Stimulated activated CD4-positive, alpha-beta T cell treated with anti-CD3 and anti-CD28 coated beads, TNF-alpha, amount 100 ng/mL, for 1 hour (primary cell): ENCODE measurements at regions not wholly inside any gene's neighbourhood (a gene's known extent, or its start where the extent isn't known, plus 50 kb on each side); places are given as distances from the start of the nearest gene placed in this dataset.
"Not testable (repeated sequence)": the region's sequence is repeated elsewhere in the genome, so short reads cannot be mapped to it uniquely, and the experiment has no call there.

Experiments
- DNase-seq, 3 donors: peaks; one replicate each; pipeline ENCODE4 v3.0.0-alpha.2; 2020; ENCODE audit warnings: low read depth in 3 of 3, low spot score in 1 of 3

- no peak for DNase-seq
These were observed 114.7 kb downstream of the SOX4 start for GRCh38 chr6:21708320-21708580.

GRCh38 chr6:21710216-21710615, 116.7 kb downstream of the SOX4 start:
- DNase-seq: no peak

GRCh38 chr6:21710908-21711627, 117.5 kb downstream of the SOX4 start:
- DNase-seq: no peak

- DNase-seq: no peak
These were observed 118.7 kb downstream of the SOX4 start for GRCh38 chr6:21712213-21712612.

GRCh38 chr6:21713481-21713880, 119.9 kb downstream of the SOX4 start:
- DNase-seq: no peak

GRCh38 chr6:21715180-21715579, 121.6 kb downstream of the SOX4 start:
- no peak for DNase-seq

GRCh38 chr6:21722510-21722909, 129.0 kb downstream of the SOX4 start:
- DNase-seq: no peak

GRCh38 chr6:21726676-21727075, 133.1 kb downstream of the SOX4 start:
- no peak for DNase-seq

- DNase-seq: no peak
These were observed 134.6 kb downstream of the SOX4 start for GRCh38 chr6:21728141-21728540.

- no peak for DNase-seq
These were observed 135.9 kb downstream of the SOX4 start for GRCh38 chr6:21729431-21729830.

GRCh38 chr6:21730533-21730932, 137.0 kb downstream of the SOX4 start:
- no peak for DNase-seq

GRCh38 chr6:21731411-21732031, 138.0 kb downstream of the SOX4 start:
- no peak for DNase-seq

- DNase-seq: not testable (repeated sequence)
These were observed 138.6 kb downstream of the SOX4 start for GRCh38 chr6:21732032-21732730.

GRCh38 chr6:21732731-21733130, 139.2 kb downstream of the SOX4 start:
- DNase-seq: no peak

- no peak for DNase-seq
These were observed 139.8 kb downstream of the SOX4 start for GRCh38 chr6:21733311-21733710.

GRCh38 chr6:21734204-21734603, 140.7 kb downstream of the SOX4 start:
- no peak for DNase-seq

- no peak for DNase-seq
These were observed 144.9 kb downstream of the SOX4 start for GRCh38 chr6:21738180-21739094.

GRCh38 chr6:21739241-21739640, 145.7 kb downstream of the SOX4 start:
- DNase-seq: no peak

GRCh38 chr6:21739838-21740237, 146.3 kb downstream of the SOX4 start:
- DNase-seq: no peak

GRCh38 chr6:21740376-21741124, 147.0 kb downstream of the SOX4 start:
- DNase-seq: no peak
